Fibroblast of lung (primary cell): ENCODE measurements at regions not wholly inside any gene's neighbourhood (a gene's known extent, or its start where the extent isn't known, plus 50 kb on each side); places are given as distances from the start of the nearest gene placed in this dataset.

Experiments
- EZH2 ChIP-seq: IDR thresholded peaks from 2 replicates; pipeline ENCODE4 v1.5.1; 2012; ENCODE audit warnings: low read length, control low read depth, mild to moderate bottlenecking; ENCODE audit errors: missing control alignments
- TF ChIP-seq, protein P1 (sequence below), 2 donors: IDR thresholded peaks in 1 of 2; conservative IDR thresholded peaks in 1 of 2; 1 replicate in 1 of 2; 2 replicates in 1 of 2; pipeline ENCODE4 v1.5.1; 2011 to 2012; ENCODE audit warnings: low read length in 2 of 2, control low read depth in 1 of 2, inconsistent platforms in 1 of 2, low read depth in 1 of 2, mild to moderate bottlenecking in 1 of 2

DNA sequence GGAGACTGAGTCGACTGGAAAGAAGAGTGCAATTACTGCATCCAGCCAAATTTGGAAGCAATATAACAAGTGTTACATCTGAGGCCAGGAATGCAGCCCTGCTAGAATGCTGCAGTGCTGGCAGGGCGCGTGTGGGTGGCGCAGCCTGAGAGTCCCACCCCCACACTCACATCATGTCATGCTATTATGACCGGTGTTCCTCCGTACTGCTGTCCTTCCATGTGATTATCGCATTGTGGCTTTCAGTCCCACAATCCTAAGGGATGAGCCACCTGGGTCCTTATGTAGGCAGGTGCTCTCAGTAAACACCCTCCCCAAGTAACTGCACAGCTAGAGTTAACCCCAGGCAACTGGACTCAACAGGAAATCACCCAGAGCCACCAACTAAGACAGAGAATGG is 122.6 kb upstream of the CPEB2 start:
- TF ChIP-seq, protein P1, sequence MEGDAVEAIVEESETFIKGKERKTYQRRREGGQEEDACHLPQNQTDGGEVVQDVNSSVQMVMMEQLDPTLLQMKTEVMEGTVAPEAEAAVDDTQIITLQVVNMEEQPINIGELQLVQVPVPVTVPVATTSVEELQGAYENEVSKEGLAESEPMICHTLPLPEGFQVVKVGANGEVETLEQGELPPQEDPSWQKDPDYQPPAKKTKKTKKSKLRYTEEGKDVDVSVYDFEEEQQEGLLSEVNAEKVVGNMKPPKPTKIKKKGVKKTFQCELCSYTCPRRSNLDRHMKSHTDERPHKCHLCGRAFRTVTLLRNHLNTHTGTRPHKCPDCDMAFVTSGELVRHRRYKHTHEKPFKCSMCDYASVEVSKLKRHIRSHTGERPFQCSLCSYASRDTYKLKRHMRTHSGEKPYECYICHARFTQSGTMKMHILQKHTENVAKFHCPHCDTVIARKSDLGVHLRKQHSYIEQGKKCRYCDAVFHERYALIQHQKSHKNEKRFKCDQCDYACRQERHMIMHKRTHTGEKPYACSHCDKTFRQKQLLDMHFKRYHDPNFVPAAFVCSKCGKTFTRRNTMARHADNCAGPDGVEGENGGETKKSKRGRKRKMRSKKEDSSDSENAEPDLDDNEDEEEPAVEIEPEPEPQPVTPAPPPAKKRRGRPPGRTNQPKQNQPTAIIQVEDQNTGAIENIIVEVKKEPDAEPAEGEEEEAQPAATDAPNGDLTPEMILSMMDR (conservative IDR thresholded peaks at IDR 0.05 in 1 of 2, IDR thresholded peaks at IDR 0.05 in 1 of 2; ENCODE audit: low read depth in 1 of 2, low read length in 2 of 2): no peak
- no peak for TF ChIP-seq EZH2
